ENCODE measurements at regions not wholly inside any gene's neighbourhood (a gene's known extent, or its start where the extent isn't known, plus 50 kb on each side); places are given as distances from the start of the nearest gene placed in this dataset.

DNA sequence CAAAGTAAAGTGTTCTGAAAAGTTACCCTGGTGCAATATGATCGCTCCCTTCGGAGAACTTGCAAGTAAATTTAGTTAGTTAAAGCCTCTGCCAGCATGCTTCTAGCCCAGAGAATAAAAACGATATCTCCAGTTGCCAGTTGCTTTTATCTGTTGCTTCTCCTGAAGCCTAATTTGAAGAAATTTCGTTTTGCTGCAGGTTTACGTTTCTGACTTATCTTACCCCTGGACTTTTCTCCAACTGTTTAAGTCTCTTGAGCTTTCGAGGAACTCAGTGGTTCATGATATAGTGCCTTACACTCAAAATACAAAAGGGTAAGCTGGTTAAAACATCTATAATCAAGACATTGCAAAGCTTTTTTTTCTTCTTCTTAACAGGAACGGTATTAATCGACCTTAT lies 131.1 kb downstream of the FAM161A start:
- FAIRE-seq (no peak), DNase-seq (ENCODE audit: low spot score) (no peak)

- DNase-seq (ENCODE audit: low spot score) (no peak), FAIRE-seq (no peak)
Observed at GRCh38 chr2:61722318-61722717, 131.5 kb downstream of the FAM161A start.

GRCh38 chr2:61721382-61721781 lies 132.5 kb downstream of the FAM161A start:
- FAIRE-seq = no peak
- DNase-seq (ENCODE audit: low spot score) = no peak

DNA sequence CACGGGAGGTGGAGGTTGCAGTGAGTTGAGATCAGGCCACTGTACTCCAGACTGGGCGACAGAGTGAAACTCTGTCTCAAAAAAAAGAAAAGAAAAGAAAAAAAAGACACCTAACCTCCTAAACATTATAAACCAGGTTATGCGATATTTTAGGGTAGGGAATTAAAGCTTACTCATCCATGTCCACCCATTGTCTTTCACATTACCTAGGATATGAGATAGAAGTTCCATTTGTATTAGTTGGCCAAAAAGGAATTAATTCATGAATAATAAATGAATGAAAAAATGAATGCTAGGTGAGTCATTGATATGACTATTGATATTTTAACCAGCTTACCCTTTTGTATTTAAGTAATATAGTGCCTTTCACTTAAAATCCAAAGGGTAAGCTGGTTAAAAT lies 132.9 kb downstream of the FAM161A start:
- no peak for DNase-seq (ENCODE audit: low spot score)
- FAIRE-seq = no peak

- no peak for FAIRE-seq
- DNase-seq (ENCODE audit: low spot score) = no peak
Observed at GRCh38 chr2:61718965-61719364, 134.9 kb downstream of the FAM161A start.

DNA sequence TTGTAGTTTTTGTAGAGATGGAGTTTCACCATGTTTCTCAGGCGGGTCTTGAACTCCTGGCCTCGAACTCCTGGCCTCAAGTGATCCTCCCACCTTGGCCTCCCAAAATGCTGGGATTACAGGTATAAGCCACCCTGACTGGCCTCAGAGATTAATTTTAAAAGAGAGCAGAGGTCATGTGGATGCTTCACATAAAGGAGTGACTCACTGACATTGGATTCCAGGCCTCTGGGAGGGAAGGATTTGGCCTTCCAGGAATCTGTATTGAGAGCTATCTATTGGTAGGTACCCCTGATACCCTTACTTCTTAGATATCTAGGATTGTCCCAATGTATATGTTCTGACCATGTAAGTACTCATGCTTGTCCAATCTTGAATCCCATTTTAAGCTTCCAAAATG lies 138.4 kb downstream of the FAM161A start:
- FAIRE-seq (no peak), DNase-seq (ENCODE audit: low spot score) (no peak)

GRCh38 chr2:61714210-61714609 lies 139.7 kb downstream of the FAM161A start:
- DNase-seq (ENCODE audit: low spot score) = no peak
- no peak for FAIRE-seq

DNA sequence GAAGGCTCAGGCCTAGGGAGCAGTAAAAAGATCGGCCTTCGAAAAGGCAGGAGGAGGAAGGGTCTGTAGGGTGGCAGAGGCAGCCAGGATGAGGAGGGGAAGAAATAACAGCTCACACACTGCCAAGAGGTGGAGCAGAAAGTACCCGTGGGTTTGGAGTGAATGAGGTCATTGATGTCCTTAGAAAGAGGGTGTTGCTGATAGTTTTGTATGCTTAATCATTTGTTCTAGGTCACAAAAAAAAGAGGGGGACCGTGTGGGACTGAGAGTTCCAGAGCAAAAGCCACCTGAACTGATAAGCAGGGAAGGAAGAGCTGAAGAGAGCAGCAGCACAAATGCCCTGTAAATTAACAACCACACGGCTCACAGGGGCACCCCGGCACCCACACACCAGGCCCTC lies 140.4 kb downstream of the FAM161A start:
- DNase-seq (ENCODE audit: low spot score) (no peak), FAIRE-seq (no peak)

GRCh38 chr2:61712060-61712459 lies 141.8 kb downstream of the FAM161A start:
- DNase-seq (ENCODE audit: low spot score) = no peak
- no peak for FAIRE-seq

DNA sequence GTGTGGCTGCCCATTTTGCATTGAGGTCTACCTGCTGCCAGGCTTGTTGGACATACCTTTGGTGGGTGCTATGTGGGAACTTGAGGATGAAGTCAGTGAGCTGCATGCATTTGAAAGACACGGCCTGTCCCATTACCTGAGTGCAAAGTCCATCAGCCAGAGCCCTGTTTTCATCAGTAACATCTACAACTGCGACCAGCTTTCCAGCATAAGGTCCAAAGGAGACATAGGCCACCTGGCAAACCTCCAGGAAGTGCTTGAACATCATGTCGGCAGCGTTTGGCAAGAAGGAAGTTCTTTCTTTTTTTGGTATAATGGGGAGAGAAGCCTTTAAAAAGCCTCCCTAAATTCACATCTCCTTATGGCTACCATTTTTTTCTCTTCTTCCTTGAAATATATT lies 143.1 kb downstream of the FAM161A start:
- no peak for FAIRE-seq
- DNase-seq (ENCODE audit: low spot score) = no peak

GRCh38 chr2:61707984-61708852 lies 145.6 kb downstream of the FAM161A start:
- DNase-seq (ENCODE audit: low spot score) (peak; percentile 57), FAIRE-seq (no peak)

GRCh38 chr2:61705625-61706024 lies 148.2 kb downstream of the FAM161A start:
- DNase-seq (ENCODE audit: low spot score) (no peak), FAIRE-seq (no peak)

GRCh38 chr2:61704364-61704763 lies 149.5 kb downstream of the FAM161A start:
- no peak for DNase-seq (ENCODE audit: low spot score)
- FAIRE-seq = no peak

GRCh38 chr2:61702088-61702467 lies 151.8 kb downstream of the FAM161A start:
- no peak for FAIRE-seq
- no peak for DNase-seq (ENCODE audit: low spot score)

DNA sequence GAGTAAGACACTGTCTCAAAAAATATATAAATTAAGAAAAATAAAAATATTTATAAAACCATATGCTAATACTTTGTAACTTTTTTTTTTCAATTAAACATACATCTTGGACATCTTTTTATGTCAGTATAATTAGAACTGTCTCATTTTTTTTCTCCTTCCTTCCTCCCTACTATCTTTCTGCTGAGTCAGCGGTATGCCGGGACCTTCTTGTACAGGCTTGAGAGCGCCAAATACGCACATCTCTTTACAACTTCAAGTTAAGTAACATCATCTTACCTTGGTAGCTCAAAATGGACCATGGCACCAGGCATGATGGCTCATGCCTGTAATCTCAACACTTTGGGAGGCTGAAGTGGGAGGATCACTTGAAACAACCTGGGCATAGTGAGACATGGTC lies 153.4 kb downstream of the FAM161A start:
- FAIRE-seq = no peak

GRCh38 chr2:61694312-61695274 lies 156.4 kb upstream of the XPO1 start:
- FAIRE-seq = no peak
- peak; percentile 93 for DNase-seq (ENCODE audit: low spot score)

More for the DNA sequence above, 153.4 kb downstream of the FAM161A start:
- DNase-seq (ENCODE audit: low spot score) = no peak

DNA sequence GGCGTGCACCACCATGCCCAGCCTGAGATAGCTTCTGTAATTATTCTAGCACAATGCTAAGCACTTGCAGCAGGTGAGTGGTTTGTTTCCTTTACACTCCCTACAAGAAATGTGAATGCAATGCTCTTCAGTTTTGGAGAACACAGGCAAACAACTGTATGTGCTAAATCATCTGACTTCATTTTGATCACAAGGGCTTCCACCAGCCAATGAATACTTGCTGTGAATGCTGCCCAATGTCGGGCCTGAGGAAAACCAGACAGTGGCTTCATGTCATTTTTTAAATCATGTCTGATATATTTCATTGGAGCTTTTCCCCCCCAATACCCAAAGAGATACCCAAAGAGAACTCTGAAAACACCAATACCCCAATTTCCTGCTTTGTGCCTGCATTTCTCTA lies 155.6 kb upstream of the XPO1 start:
- FAIRE-seq = no peak
- DNase-seq (ENCODE audit: low spot score) = no peak

GRCh38 chr2:61690078-61690596 lies 152.0 kb upstream of the XPO1 start:
- FAIRE-seq = no peak

GRCh38 chr2:61689568-61689967 lies 151.4 kb upstream of the XPO1 start:
- no peak for DNase-seq (ENCODE audit: low spot score)
- FAIRE-seq = no peak

More at GRCh38 chr2:61690078-61690596, 152.0 kb upstream of the XPO1 start:
- no peak for DNase-seq (ENCODE audit: low spot score)

GRCh38 chr2:61688369-61689334 lies 150.5 kb upstream of the XPO1 start:
- FAIRE-seq (no peak), DNase-seq (ENCODE audit: low spot score) (no peak)

- DNase-seq (ENCODE audit: low spot score) (no peak), FAIRE-seq (no peak)
Observed at GRCh38 chr2:61679096-61679495, 140.9 kb upstream of the XPO1 start.

All from urothelium cell line (cell line).